ENCODE measurements at regions not wholly inside any gene's neighbourhood (a gene's known extent, or its start where the extent isn't known, plus 50 kb on each side); places are given as distances from the start of the nearest gene placed in this dataset.

DNA sequence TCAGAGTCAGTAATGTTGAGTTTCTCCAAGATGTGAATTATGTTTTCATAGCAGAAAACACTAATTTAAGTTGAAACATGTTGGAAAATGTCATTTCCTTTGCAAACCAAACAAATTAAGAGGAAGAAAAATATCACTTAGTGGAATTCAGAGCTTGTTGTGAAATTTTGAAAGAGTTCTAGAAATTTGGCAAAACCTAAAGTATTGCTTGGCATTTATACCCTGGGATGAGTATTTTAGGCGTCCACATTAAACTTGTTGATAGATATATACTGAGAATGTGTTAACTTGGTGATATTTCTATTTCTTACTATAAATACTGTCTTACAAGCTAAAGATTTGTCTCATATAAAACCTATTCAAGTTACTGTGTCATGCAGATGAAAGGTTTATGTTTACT, 335.2 kb downstream of the NSUN3 start:
- TF ChIP-seq FOXM1 (IDR thresholded peaks at IDR 0.05; ENCODE audit: borderline replicate concordance) (no peak), ZNF384 (IDR thresholded peaks at IDR 0.05) (no peak), FOXA1 (IDR thresholded peaks at IDR 0.05) (no peak)
